ENCODE measurements at regions not wholly inside any gene's neighbourhood (a gene's known extent, or its start where the extent isn't known, plus 50 kb on each side); places are given as distances from the start of the nearest gene placed in this dataset.

- Histone ChIP-seq H3K79me1 (ENCODE audit: insufficient read depth, low read depth, low read length, poor library complexity, severe bottlenecking) (no peaks in the 10 kb centered on the region), H2AFZ (ENCODE audit: low read length) (no peak overlapping the region), H2BK120ac (ENCODE audit: low read depth, low read length, poor library complexity, severe bottlenecking) (no peak overlapping the region), H4K91ac (ENCODE audit: insufficient read length, low read depth, low read length) (no peak overlapping the region), H3K56ac (ENCODE audit: insufficient read length, low read depth, low read length) (no peak overlapping the region), H4K20me1 (ENCODE audit: control insufficient read depth, insufficient read depth, insufficient read length) (no peaks in the 10 kb centered on the region), H2BK12ac (ENCODE audit: insufficient read length, low read depth, low read length) (no peak overlapping the region), H2AK5ac (ENCODE audit: insufficient read length, low read length) (no peak overlapping the region), H3K23me2 (ENCODE audit: insufficient read length, low read depth, low read length, poor library complexity, severe bottlenecking) (no peaks in the 10 kb centered on the region), H3K23ac (ENCODE audit: insufficient read length, low read depth, low read length) (no peak overlapping the region), H3K27ac (ENCODE audit: insufficient read length, low read depth, low read length) (no peak overlapping the region), H3T11ph (ENCODE audit: low read length) (no peak overlapping the region), H2BK20ac (ENCODE audit: low read depth, low read length, poor library complexity, severe bottlenecking) (no peak overlapping the region), H3K9me3 (ENCODE audit: control insufficient read depth, low read depth, low read length) (no peaks in the 10 kb centered on the region), H2BK5ac (ENCODE audit: insufficient read length, low read length) (no peak overlapping the region), H3K4ac (ENCODE audit: low read depth, low read length) (no peak overlapping the region), H3K18ac (ENCODE audit: insufficient read length, low read depth, low read length) (no peak overlapping the region), H2BK15ac (ENCODE audit: low read depth, low read length) (no peak overlapping the region), H3K4me1 (ENCODE audit: insufficient read depth, low read length) (no peaks in the 10 kb centered on the region), H4K5ac (ENCODE audit: insufficient read length, low read depth, low read length) (no peak overlapping the region), H3K27me3 (ENCODE audit: insufficient read depth, low read length) (no peaks in the 10 kb centered on the region), H3K4me2 (ENCODE audit: insufficient read depth, insufficient read length, low read length) (no peak overlapping the region), H4K8ac (replicated peaks; ENCODE audit: insufficient read length, low read depth, low read length) (no peak overlapping the region), H3K14ac (ENCODE audit: insufficient read depth, low read length) (no peak overlapping the region), H3K79me2 (ENCODE audit: insufficient read depth, low read length) (no peaks in the 10 kb centered on the region), H3K9ac (ENCODE audit: extremely low read depth, insufficient read length, low read length) (no peak overlapping the region)
- Mint-ChIP-seq H3K4me3 (no peak overlapping the region), H3K27me3 (ENCODE audit: low read depth) (no peaks in the 10 kb centered on the region), H3K27ac (no peak overlapping the region), H3K36me3 (ENCODE audit: insufficient read depth in 1 of 3, low read depth in 3 of 3) (peaks cover 7 to 12% (median 9%) of the 10 kb centered on the region in 3 experiments; a peak in 5 of 7 replicates), H3K4me1 (peaks cover 0 to 7% of the 10 kb centered on the region in 2 experiments; a peak in 2 of 4 replicates), H3K9me3 (peaks cover 12% of the 10 kb centered on the region in 2 experiments)
- DNase-seq: no peak
- no CpG with 5 or more reads among the region's 2 CpGs for WGBS (ENCODE audit: extremely low coverage, insufficient read length, low lambda C conversion rate)
- TF ChIP-seq CTCF (conservative IDR thresholded peaks at IDR 0.05): no peak
These were observed 204.6 kb downstream of the RND3 start for GRCh38 chr2:150282771-150283371.
